Left colon (tissue), 2 donors: ENCODE measurements at regions not wholly inside any gene's neighbourhood (a gene's known extent, or its start where the extent isn't known, plus 50 kb on each side); places are given as distances from the start of the nearest gene placed in this dataset.

Source experiments
- ATAC-seq: fragments of 200-7000 bp; cut with Tn5 transposase; one replicate; pipeline ENCODE4 v1.9.1; 2020; ENCODE audit warnings: mild to moderate bottlenecking, moderate library complexity
- DNase-seq, 2 donors: peaks; one replicate each; pipeline ENCODE4 v3.0.0-alpha.2; 2020
- intact Hi-C, 2 donors: fragments of 100-400 bp; cut with DNase I in 1 of 2; cut with micrococcal nuclease in 1 of 2; formaldehyde crosslinking; loops; one replicate each; pipeline versions ENCODE4 v1.11.2 to v1.14.0; 2022; cut with DNase I, micrococcal nuclease
- donor health status: DM: no; HTN: no; CAD: no.
- donor health status: DM: yes; HTN: yes; CAD: no.

- no peak for ATAC-seq
- DNase-seq: no peak
- intact Hi-C loops: no loop called here
Observed at GRCh38 chr19:31497709-31498108, 148.5 kb upstream of the TSHZ3 start.

GRCh38 chr19:31498781-31499180, 149.5 kb upstream of the TSHZ3 start:
- DNase-seq: no peak
- no peak for ATAC-seq
- intact Hi-C loops: no loop called here

GRCh38 chr19:31499281-31500196, 150.3 kb upstream of the TSHZ3 start:
- ATAC-seq (no peak), DNase-seq (no peak)
- intact Hi-C loops: no loop called here

- intact Hi-C loops: no loop called here
- ATAC-seq (no peak), DNase-seq (no peak)
Observed at GRCh38 chr19:31500197-31500830, 151.1 kb upstream of the TSHZ3 start.

GRCh38 chr19:31500946-31501345, 151.7 kb upstream of the TSHZ3 start:
- no peak for ATAC-seq
- intact Hi-C loops: no loop called here
- no peak for DNase-seq

GRCh38 chr19:31501427-31502195, 152.4 kb upstream of the TSHZ3 start:
- DNase-seq (no peak), ATAC-seq (no peak)
- intact Hi-C loops: no loop called here

- ATAC-seq (no peak), DNase-seq (no peak)
- intact Hi-C loops: no loop called here
Observed at GRCh38 chr19:31502536-31503170, 153.4 kb upstream of the TSHZ3 start.

GRCh38 chr19:31503211-31503610, 154.0 kb upstream of the TSHZ3 start:
- no peak for ATAC-seq
- no peak for DNase-seq
- intact Hi-C loops: no loop called here

GRCh38 chr19:31504221-31504620, 155.0 kb upstream of the TSHZ3 start:
- DNase-seq (no peak), ATAC-seq (no peak)
- intact Hi-C loops: no loop called here

- DNase-seq: no peak
- ATAC-seq: no peak
- intact Hi-C loops: no loop called here
Observed at GRCh38 chr19:31505596-31505910, 156.3 kb upstream of the TSHZ3 start.

GRCh38 chr19:31506102-31506501, 156.9 kb upstream of the TSHZ3 start:
- intact Hi-C loops: no loop called here
- no peak for DNase-seq
- ATAC-seq: no peak

GRCh38 chr19:31510635-31511034, 161.4 kb upstream of the TSHZ3 start:
- DNase-seq (no peak), ATAC-seq (no peak)
- intact Hi-C loops: no loop called here

- DNase-seq (no peak), ATAC-seq (no peak)
- intact Hi-C loops: no loop called here
Observed at GRCh38 chr19:31511098-31511497, 161.9 kb upstream of the TSHZ3 start.

GRCh38 chr19:31511696-31512095, 162.5 kb upstream of the TSHZ3 start:
- DNase-seq: no peak
- ATAC-seq: no peak
- intact Hi-C loops: no loop called here

GRCh38 chr19:31512181-31512970, 163.1 kb upstream of the TSHZ3 start:
- intact Hi-C loops: no loop called here
- DNase-seq: no peak
- ATAC-seq: no peak

- ATAC-seq (no peak), DNase-seq (no peak)
- intact Hi-C loops: no loop called here
Observed at GRCh38 chr19:31513841-31514240, 164.6 kb upstream of the TSHZ3 start.

GRCh38 chr19:31515931-31516330, 166.7 kb upstream of the TSHZ3 start:
- DNase-seq: no peak

GRCh38 chr19:31516756-31517155, 167.5 kb upstream of the TSHZ3 start:
- DNase-seq (no peak), ATAC-seq (no peak)
- intact Hi-C loops: no loop called here

More at GRCh38 chr19:31515931-31516330, 166.7 kb upstream of the TSHZ3 start:
- no peak for ATAC-seq
- intact Hi-C loops: no loop called here
